G401 (cell line): ENCODE measurements at regions not wholly inside any gene's neighbourhood (a gene's known extent, or its start where the extent isn't known, plus 50 kb on each side); places are given as distances from the start of the nearest gene placed in this dataset.

ENCODE experiments used
- DNase-seq: peaks from one replicate; pipeline ENCODE4 v3.0.0-alpha.2; 2015; ENCODE audit warnings: low spot score
- in situ Hi-C: cut with HindIII; loops from 2 replicates; pipeline ENCODE4 v1.10.0; 2016; ENCODE audit warnings: low sequenced_read_pairs, mixed read lengths

DNA sequence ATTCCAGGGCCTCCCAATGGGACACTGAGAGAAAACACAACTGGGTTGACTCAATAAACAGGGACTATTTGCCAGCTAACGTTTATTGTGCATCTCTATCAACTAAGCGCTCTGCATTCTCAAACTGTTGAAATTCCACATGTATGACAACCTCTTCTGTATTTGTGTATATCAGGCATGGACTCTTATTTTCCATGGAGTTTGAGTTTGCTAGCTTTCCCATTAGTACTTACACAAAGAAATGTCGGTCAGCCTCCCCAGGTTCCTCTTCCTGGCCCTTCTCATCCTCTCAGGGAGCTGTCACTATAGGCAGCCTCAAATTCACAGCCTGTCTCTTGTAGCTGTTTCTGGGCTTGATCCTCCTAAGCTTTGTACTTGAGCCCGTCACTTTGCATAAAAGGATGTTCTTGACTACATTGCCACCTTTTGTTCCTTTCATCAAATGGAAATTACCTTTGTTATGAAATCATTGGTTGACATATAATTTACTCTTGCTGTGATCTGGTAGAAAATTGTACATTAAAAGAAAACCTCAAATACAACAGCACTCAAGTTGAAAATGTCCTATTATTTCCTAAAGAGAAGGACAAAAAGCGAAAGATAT lies 60.0 kb upstream of the NTPCR start:
- no peak for DNase-seq
- in situ Hi-C loops, result no loop called here

DNA sequence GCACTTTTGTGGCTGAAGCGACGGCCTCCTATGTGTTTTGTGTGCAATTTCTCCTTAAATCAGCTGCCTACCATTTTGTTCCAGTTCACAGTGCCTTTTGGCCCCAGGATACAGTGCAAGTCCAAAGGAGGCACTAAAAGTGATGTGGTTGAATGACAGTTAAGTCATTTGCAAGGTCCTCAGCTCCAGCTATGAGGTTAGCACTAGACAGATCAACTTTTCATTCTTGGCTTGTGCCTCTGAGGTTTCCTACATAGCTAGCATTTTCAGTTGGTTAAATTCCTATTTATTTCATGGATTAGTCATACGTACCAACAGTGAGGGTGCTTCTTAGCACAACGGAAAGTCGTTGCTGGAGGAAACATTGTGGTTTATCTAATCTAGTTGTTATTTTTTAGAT lies 59.3 kb upstream of the NTPCR start:
- no peak for DNase-seq
- in situ Hi-C loops, result no loop called here

DNA sequence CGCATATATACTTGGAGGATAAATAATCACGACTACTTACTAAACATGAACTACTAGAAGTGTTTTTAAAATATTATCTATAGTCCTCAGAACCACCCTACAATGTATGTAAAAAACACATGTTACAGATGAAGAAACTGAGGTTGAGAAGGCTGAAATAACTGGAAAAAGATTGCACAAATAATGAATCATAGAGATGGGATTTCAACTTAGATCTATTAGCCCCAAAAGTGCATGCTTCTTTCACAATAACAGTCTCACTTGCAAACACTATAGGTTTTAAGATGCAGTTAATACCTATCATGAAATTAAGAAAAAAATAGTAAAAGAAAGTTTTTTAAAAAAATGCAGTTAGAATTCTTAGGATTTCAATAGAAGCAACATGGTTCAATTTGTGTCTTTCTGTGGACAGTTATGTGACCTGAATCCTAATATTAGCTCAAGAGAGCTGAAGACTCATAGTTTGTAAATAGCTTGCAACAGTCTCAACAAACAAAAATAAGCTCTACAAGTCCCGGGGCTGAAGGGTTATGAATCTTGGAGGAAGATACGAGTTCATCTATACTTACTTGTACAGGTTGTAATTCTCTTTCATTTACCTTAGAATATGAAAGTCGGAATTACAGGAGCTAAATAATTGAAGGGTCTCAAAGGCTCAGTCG lies 58.6 kb upstream of the NTPCR start:
- in situ Hi-C loops, result no loop called here
- DNase-seq, result no peak

DNA sequence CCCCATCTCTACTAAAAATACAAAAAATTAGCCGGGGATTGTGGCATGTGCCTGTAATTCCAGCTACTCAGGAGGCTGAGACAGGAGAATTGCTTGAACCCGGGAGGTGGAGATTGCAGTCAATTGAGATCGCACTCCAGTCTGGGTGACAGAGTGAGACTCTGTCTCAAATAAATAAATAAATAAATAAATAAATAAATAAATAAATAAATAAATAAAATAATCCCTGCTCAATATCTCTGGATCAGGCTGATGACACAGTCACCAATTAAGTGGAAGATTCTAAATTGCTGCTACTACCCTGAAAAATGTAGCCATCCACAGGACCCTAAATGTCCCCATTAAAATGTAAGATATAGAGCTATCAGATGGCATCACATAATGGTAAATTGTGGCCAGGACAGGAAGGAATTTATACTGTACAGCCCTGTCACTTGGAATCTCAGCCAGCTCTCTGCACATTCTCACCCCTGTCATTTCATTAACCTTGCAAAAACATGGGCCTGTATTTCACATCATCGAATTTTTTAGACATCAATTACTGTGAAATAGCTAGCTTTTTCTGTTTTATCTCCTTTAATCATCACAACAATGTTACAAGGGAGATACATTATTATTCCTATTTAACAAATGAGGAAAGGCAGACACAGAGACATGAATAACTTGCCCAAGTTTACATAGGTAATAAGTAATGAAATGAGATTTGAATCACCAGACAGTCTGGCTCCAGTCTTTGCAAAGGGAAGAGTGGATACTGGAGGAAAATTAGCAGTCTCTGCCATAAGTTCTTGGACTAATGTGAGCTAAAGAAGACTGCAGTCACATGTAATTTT lies 56.7 kb upstream of the NTPCR start:
- in situ Hi-C loops, result no loop called here
- no peak for DNase-seq

DNA sequence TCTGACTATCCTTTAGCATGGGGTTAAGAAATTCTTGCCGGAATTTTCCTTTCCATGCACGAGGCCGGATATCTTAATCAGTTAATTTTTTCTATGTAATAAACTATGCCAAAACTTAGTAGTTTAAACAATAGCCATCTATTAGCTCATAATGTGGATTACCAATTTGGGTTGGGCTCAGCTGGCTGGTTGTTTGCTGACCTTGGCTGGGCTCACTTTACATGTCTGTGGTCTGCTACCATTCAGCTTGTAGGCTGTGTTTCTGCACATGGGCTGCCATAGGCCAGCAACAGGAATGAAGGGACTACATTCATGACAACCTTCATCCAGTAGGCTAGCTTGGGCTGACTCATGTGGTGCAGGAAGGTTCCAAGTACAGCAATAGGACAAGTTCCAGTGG lies 56.0 kb upstream of the NTPCR start:
- in situ Hi-C loops, result no loop called here

DNA sequence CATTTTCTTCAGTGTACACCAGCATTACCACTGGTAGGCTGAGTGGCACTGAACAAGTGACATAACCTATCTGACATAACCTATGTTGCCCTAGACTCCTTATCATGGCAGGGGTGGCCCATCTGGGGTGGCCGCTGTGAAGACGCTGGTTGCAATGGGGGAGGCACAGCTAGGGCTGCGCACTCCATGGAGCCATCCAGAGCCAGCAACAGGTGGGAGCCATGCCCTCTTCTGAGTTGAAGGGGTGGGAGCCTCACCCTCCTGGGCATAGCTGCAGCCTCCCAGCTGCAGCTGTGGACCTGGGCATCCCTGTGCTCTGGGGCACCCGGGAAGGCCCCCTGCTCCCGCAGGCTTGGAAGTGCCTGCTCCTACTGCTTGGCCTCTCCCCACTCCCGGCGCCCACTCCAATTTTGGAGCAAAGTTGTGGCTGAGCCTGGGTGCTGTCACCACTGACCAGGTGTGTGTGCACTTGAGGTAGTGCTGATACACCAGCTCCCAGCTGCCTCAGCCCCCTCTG lies 52.4 kb upstream of the NTPCR start:
- no peak for DNase-seq
- in situ Hi-C loops, result no loop called here

More for the DNA sequence above, 56.0 kb upstream of the NTPCR start:
- DNase-seq, result no peak

DNA sequence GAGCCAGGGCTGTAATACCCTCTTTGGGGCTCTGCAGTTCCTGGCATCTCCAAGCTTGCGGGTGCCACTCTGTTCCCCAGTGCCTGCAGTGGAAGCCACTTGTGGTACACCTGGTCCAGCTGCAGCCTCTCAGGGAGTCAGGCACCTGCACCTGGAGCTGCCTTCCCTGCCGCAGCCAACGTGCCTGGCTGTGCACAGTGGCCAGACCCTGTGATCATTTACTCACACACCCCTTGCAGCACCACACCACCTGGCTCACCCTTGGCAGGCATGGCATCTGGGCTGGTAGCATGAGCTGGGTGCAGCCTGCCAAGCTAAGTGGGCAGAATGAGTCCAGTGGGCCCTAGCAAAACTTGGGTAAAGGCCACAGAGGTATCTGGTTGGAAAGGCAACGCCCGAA lies 51.1 kb upstream of the NTPCR start:
- DNase-seq, result no peak
- in situ Hi-C loops, result no loop called here

DNA sequence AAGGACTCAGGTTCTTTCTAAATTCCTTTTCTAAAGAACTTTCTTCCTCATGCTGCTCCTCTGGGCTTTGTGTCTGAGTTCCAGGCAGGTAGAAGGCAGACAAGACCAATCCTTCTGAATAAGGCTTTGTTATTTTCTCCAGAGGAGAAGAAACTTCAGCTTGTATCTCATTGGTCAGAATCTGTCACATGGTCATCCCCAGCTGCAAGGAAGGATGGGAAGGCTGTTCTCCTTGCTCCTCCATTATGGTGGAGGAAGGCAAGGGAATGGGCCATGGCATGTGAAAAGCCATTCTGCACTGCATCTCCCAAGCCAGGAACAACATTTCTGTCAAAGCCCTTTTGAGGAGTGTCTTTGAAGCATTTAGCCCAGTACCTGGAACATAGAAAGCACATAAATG lies 50.6 kb upstream of the NTPCR start:
- no peak for DNase-seq
- in situ Hi-C loops, result no loop called here
